Ovary (tissue), 7 donors: ENCODE measurements at regions not wholly inside any gene's neighbourhood (a gene's known extent, or its start where the extent isn't known, plus 50 kb on each side); places are given as distances from the start of the nearest gene placed in this dataset.

Source experiments
- DNase-seq, 5 donors: peaks; one replicate each; pipeline ENCODE4 v3.0.0-alpha.2; 2019 to 2020
- H3K27ac ChIP-seq, 2 donors: fragments of 200-600 bp; one replicate each; pipeline versions ENCODE4 v1.5.1 to v1.8.0; 2019 to 2022
- H3K27me3 ChIP-seq: fragments of 200-600 bp; one replicate; pipeline ENCODE4 v1.8.0; 2022
- H3K36me3 ChIP-seq: fragments of 200-600 bp; sonication (generic); one replicate; pipeline ENCODE4 v1.5.1; 2019
- H3K4me1 ChIP-seq: one replicate; pipeline ENCODE4 v1.8.1; 2013; ENCODE audit warnings: mild to moderate bottlenecking, moderate library complexity; ENCODE audit not compliant: insufficient read depth
- H3K4me3 ChIP-seq: fragments of 200-600 bp; sonication (generic); one replicate; pipeline ENCODE4 v1.5.1; 2017
- H3K9me3 ChIP-seq, 2 donors: fragments of 200-600 bp in 1 of 2; sonication (generic) in 1 of 2; one replicate each; pipeline versions ENCODE4 v1.5.1 to v1.8.1; 2013 to 2019; ENCODE audit warnings: mild to moderate bottlenecking in 1 of 2, moderate library complexity in 1 of 2
- EP300 ChIP-seq: sonication (generic); formaldehyde crosslinking; IDR thresholded peaks from one replicate; pipeline ENCODE4 v1.6.1; 2017; ENCODE audit warnings: antibody characterized with exemption
- POLR2A ChIP-seq: fragments of 450-650 bp; IDR thresholded peaks from one replicate; pipeline ENCODE4 v1.6.1; 2017; ENCODE audit warnings: antibody characterized with exemption, mild to moderate bottlenecking, moderate library complexity
- WGBS, 3 donors: extraction: QIAGEN DNeasy Blood & Tissue Kit in 1 of 3; methylation state at CpG; one replicate each; pipeline versions ENCODE4 v1.1.5 to v1.1.7; 2013 to 2017; 5-methylcytosine and 5-hydroxymethylcytosine counted together
- intact Hi-C, 4 donors: fragments of 100-400 bp; cut with DNase I; formaldehyde crosslinking; loops; one replicate each; pipeline versions ENCODE4 v1.11.0 to v1.15.1; 2022 to 2023
- TF ChIP-seq, protein P1 (sequence below), 3 donors: fragments of 450-650 bp in 2 of 3; fragments of 200-600 bp in 1 of 3; IDR thresholded peaks; one replicate each; pipeline versions ENCODE4 v1.5.1 to v1.8.0; 2016 to 2022; ENCODE audit warnings: antibody characterized with exemption in 3 of 3, mild to moderate bottlenecking in 1 of 3
- donor health status: DM: no; HTN: no; CAD: no; lungs with moderate emphysema.
- donor health status: DM: no; HTN: no; CAD: no.
- donor health status: Bipolar disorder and iron deficiency.
- donor health status: DM: no; HTN: no; CAD: no.
- donor health status: DM: yes; HTN: yes; CAD: no.

DNA sequence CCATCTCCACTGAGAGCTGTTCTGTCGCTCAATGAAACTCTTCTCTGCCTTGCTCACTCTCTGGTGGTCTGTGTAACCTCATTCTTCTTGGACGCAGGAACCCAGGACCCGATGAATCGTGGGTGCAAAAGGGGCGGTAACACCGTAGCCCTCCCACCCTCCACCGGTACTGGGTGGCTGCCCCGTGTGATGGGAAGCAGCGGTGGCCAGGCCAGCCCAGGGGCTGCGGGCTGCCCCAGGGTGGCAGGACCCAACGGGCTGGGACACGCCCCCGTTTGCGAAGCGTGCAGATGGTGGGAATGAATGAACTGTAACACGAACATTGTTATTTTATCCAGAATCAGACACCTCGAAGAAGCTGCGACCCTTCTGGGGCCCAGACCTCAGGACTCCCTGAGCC is 92.3 kb upstream of the BACE2 start:
- Histone ChIP-seq H3K9me3 (no peaks in the 10 kb centered on the region), H3K27ac (no peak overlapping the region), H3K36me3 (no peaks in the 10 kb centered on the region), H3K4me3 (no peak overlapping the region), H3K27me3 (no peaks in the 10 kb centered on the region), H3K4me1 (no peaks in the 10 kb centered on the region)
- TF ChIP-seq POLR2A (no peak), EP300 (no peak)
- TF ChIP-seq, protein P1, sequence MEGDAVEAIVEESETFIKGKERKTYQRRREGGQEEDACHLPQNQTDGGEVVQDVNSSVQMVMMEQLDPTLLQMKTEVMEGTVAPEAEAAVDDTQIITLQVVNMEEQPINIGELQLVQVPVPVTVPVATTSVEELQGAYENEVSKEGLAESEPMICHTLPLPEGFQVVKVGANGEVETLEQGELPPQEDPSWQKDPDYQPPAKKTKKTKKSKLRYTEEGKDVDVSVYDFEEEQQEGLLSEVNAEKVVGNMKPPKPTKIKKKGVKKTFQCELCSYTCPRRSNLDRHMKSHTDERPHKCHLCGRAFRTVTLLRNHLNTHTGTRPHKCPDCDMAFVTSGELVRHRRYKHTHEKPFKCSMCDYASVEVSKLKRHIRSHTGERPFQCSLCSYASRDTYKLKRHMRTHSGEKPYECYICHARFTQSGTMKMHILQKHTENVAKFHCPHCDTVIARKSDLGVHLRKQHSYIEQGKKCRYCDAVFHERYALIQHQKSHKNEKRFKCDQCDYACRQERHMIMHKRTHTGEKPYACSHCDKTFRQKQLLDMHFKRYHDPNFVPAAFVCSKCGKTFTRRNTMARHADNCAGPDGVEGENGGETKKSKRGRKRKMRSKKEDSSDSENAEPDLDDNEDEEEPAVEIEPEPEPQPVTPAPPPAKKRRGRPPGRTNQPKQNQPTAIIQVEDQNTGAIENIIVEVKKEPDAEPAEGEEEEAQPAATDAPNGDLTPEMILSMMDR (IDR thresholded peaks at IDR 0.05): no peak
- no peak for DNase-seq
- WGBS, 3 donors: 95 to 96% (median 95%) methylated on average over 18 of the region's 18 CpGs
- intact Hi-C loops: loop anchor here in 1 of 4 donors (10.0 kb wide), 1 partner anchor 931 kb away; no protein-coding TSS in a partner anchor

DNA sequence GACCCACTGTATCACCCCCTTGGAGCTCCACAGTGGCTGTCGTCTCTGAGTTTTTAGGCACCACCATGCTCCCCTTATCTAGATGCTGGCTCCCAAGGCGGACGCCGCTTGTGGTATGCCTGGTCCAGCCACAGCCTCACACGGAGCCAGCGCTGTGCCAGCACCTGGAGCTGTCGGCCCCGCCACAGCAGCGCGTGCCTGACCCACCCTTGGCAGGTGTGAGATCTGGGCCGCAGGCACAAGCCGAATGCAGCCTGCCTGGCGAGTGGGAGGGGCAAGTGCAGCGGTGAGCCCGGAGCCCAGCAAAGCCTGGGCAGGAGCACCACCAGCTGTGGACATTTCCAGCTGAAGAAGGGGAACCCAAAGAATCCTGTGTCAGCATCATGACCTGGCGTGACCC is 91.9 kb upstream of the BACE2 start:
- DNase-seq: no peak
- no peaks in the 10 kb centered on the region for H3K36me3 ChIP-seq
- intact Hi-C loops: loop anchor here in 1 of 4 donors (10.0 kb wide), 1 partner anchor 931 kb away; no protein-coding TSS in a partner anchor
- no peak overlapping the region for H3K27ac ChIP-seq
- no peaks in the 10 kb centered on the region for H3K27me3 ChIP-seq
- no peak overlapping the region for H3K4me3 ChIP-seq
- TF ChIP-seq, protein P1 (IDR thresholded peaks at IDR 0.05): no peak
- TF ChIP-seq POLR2A: no peak
- TF ChIP-seq EP300: no peak
- H3K4me1 ChIP-seq: no peaks in the 10 kb centered on the region
- WGBS, 3 donors: 93 to 97% (median 96%) methylated on average over 16 of the region's 16 CpGs
- H3K9me3 ChIP-seq: no peaks in the 10 kb centered on the region

DNA sequence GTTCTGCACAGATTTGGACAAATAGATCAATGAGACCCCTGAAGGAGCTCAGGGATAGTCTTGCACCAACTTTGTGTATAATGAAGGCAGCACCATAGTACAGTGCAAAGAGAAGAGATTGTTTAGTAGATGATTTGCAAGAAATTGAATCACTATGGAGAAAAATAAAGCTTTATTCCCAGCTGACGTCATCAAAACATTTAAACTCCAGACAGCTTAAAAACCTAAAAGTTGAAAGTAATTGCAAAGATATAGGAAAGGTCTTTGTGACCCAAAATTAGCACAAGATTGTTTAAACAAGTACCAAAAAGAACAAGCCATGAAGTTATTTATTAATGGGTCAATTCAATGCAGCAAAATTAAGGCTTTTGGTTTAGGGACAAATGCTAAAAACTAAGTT is 88.8 kb upstream of the BACE2 start:
- WGBS, 3 donors: 12 to 40% (median 26%) methylated on average over 1 of the region's 1 CpG
- DNase-seq: no peak
- TF ChIP-seq EP300 (no peak), POLR2A (no peak)
- TF ChIP-seq, protein P1 (IDR thresholded peaks at IDR 0.05): no peak
- Histone ChIP-seq H3K36me3 (no peaks in the 10 kb centered on the region), H3K4me3 (no peak overlapping the region), H3K27ac (no peak overlapping the region), H3K4me1 (no peaks in the 10 kb centered on the region), H3K9me3 (no peaks in the 10 kb centered on the region), H3K27me3 (no peaks in the 10 kb centered on the region)
- intact Hi-C loops: loop anchor here in 1 of 4 donors (10.0 kb wide), 1 partner anchor 934 kb away; no protein-coding TSS in a partner anchor

GRCh38 chr21:41080485-41081121 is 87.4 kb upstream of the BACE2 start:
- H3K4me3 ChIP-seq: no peak overlapping the region
- H3K4me1 ChIP-seq: no peaks in the 10 kb centered on the region
- no peak for DNase-seq
- no peaks in the 10 kb centered on the region for H3K36me3 ChIP-seq
- no peak overlapping the region for H3K27ac ChIP-seq
- H3K9me3 ChIP-seq: no peaks in the 10 kb centered on the region
- WGBS, 3 donors: 60 to 66% (median 62%) methylated on average over 3 of the region's 3 CpGs
- no peaks in the 10 kb centered on the region for H3K27me3 ChIP-seq
- intact Hi-C loops: no loop called here
- TF ChIP-seq, protein P1 (IDR thresholded peaks at IDR 0.05): no peak
- no peak for TF ChIP-seq POLR2A
- no peak for TF ChIP-seq EP300
